HepG2 (cell line): ENCODE measurements at regions not wholly inside any gene's neighbourhood (a gene's known extent, or its start where the extent isn't known, plus 50 kb on each side); places are given as distances from the start of the nearest gene placed in this dataset.

Experiments used
- ATAC-seq: fragments of 200-7000 bp; cut with Tn5 transposase; 3 replicates; pipeline ENCODE4 v1.9.1; 2020; ENCODE audit warnings: mild to moderate bottlenecking, moderate library complexity
- BruUV-seq: library from RNA; stranded (reverse); fragments of 400-500 nt; replicated peaks from 2 replicates; lab custom pipeline; 2021; lab: Mats Ljungman, UMichigan
- CTCF ChIA-PET: fragments of 300-600 bp; formaldehyde crosslinking; extraction: SDS; loops from one replicate; lab custom pipeline; 2021; ENCODE audit warnings: low total read pairs, inconsistent platforms, low intra/inter-chr PET ratio; lab: Yijun Ruan, JAX
- POLR2A ChIA-PET: fragments of 350-600 bp; sonication (Branson Sonifier 250); formaldehyde crosslinking; loops from one replicate; lab custom pipeline; 2020; ENCODE audit warnings: antibody characterized with exemption, inconsistent platforms; lab: Yijun Ruan, JAX
- DNase-seq: peaks from one replicate; pipeline ENCODE4 v3.0.0-alpha.2; 2015; ENCODE audit warnings: low spot score
- FAIRE-seq: peaks from 3 replicates; lab custom pipeline; 2011; peaks lifted over from hg19 to GRCh38; lab: Jason Lieb, UNC
- H2AFZ ChIP-seq: one replicate; pipeline ENCODE4 v1.6.1; 2011; ENCODE audit warnings: low read length, inconsistent platforms
- H3K27ac ChIP-seq: fragments of 300-600 bp; 3 replicates; pipeline ENCODE4 v1.8.0; 2011; ENCODE audit warnings: mixed run types, mild to moderate bottlenecking, mixed read lengths, low read length, inconsistent platforms; ENCODE audit not compliant: insufficient read depth; ENCODE audit errors: extremely low read length
- H3K27me3 ChIP-seq, 2 experiments: fragments of 200-600 bp in 1 of 2; 2 replicates in 1 of 2; 3 replicates in 1 of 2; pipeline versions ENCODE4 v1.6.0 to v1.8.0; 2011; ENCODE audit warnings: low read length in 2 of 2, mild to moderate bottlenecking in 2 of 2, moderate library complexity in 2 of 2, inconsistent platforms in 1 of 2; ENCODE audit not compliant: insufficient read depth in 2 of 2, control insufficient read depth in 1 of 2
- H3K36me3 ChIP-seq, 2 experiments: fragments of 200-600 bp in 1 of 2; replicated peaks in 1 of 2; 2 replicates in 1 of 2; 3 replicates in 1 of 2; pipeline versions ENCODE4 v1.5.1 to v1.8.0; 2011; ENCODE audit warnings: low read length in 2 of 2, inconsistent platforms in 1 of 2; ENCODE audit not compliant: insufficient read depth in 2 of 2, control insufficient read depth in 1 of 2
- H3K4me1 ChIP-seq: 2 replicates; pipeline ENCODE4 v1.5.1; 2012; ENCODE audit warnings: low read length, inconsistent platforms; ENCODE audit not compliant: insufficient read depth
- H3K4me2 ChIP-seq: 2 replicates; pipeline ENCODE4 v1.6.0; 2011; ENCODE audit warnings: low read depth, low read length, inconsistent platforms
- H3K4me3 ChIP-seq, 3 experiments: fragments of 200-600 bp in 1 of 3; sonication (generic), shearing (Covaris generic) in 1 of 3; replicated peaks in 1 of 3; 2 replicates each; pipeline ENCODE4 v1.5.1; 2011 to 2016; ENCODE audit warnings: low read length in 3 of 3, inconsistent platforms in 2 of 3, low read depth in 2 of 3, mild to moderate bottlenecking in 2 of 3, control low read depth in 1 of 3, mixed read lengths in 1 of 3; ENCODE audit not compliant: insufficient read depth in 1 of 3
- H3K79me2 ChIP-seq: one replicate; pipeline ENCODE4 v1.6.1; 2011; ENCODE audit warnings: low read length, inconsistent platforms; ENCODE audit not compliant: insufficient read depth
- H3K9ac ChIP-seq: 2 replicates; pipeline ENCODE4 v1.6.0; 2011; ENCODE audit warnings: mild to moderate bottlenecking, low read depth, low read length, inconsistent platforms; ENCODE audit not compliant: insufficient read depth
- H3K9me3 ChIP-seq: 2 replicates; pipeline ENCODE4 v1.5.1; 2012; ENCODE audit warnings: mild to moderate bottlenecking, low read length
- H4K20me1 ChIP-seq: 2 replicates; pipeline ENCODE4 v1.6.0; 2011; ENCODE audit warnings: inconsistent platforms, mild to moderate bottlenecking, low read length, moderate library complexity; ENCODE audit not compliant: insufficient read depth
- ARNTL ChIP-seq: sonication (generic); formaldehyde crosslinking; IDR thresholded peaks from 2 replicates; pipeline ENCODE4 v1.4.0; 2020; ENCODE audit warnings: mild to moderate bottlenecking, missing genetic modification reagents
- FOXA3 ChIP-seq: IDR thresholded peaks from 2 replicates; pipeline ENCODE4 v1.6.1; 2016; ENCODE audit warnings: missing genetic modification reagents, missing compliant biosample characterization
- GABPB1 ChIP-seq: IDR thresholded peaks from 2 replicates; pipeline ENCODE4 v1.6.1; 2016; ENCODE audit warnings: mild to moderate bottlenecking, missing genetic modification reagents, moderate library complexity, missing compliant biosample characterization
- HNF4G ChIP-seq, 2 experiments: sonication (generic) in 1 of 2; formaldehyde crosslinking in 1 of 2; IDR thresholded peaks; 2 replicates each; pipeline versions ENCODE4 v1.4.0 to v1.6.1; 2011 to 2020; ENCODE audit warnings: borderline replicate concordance in 2 of 2, low read depth in 2 of 2, mild to moderate bottlenecking in 2 of 2, low read length in 1 of 2, missing genetic modification reagents in 1 of 2, moderate library complexity in 1 of 2
- KLF15 ChIP-seq: sonication (generic); formaldehyde crosslinking; IDR thresholded peaks from 2 replicates; pipeline ENCODE4 v1.8.1; 2023; ENCODE audit warnings: borderline replicate concordance, mild to moderate bottlenecking, inconsistent platforms, missing genetic modification reagents, mixed read lengths
- KMT2A ChIP-seq: sonication (generic); formaldehyde crosslinking; IDR thresholded peaks from 2 replicates; pipeline ENCODE4 v1.4.0; 2020; ENCODE audit warnings: missing genetic modification reagents
- NAIF1 ChIP-seq: sonication (generic); formaldehyde crosslinking; IDR thresholded peaks from 2 replicates; pipeline ENCODE4 v1.5.0; 2020; ENCODE audit warnings: mild to moderate bottlenecking, missing genetic modification reagents, borderline replicate concordance
- NFKBIZ ChIP-seq: IDR thresholded peaks from 2 replicates; pipeline ENCODE4 v1.6.1; 2018; ENCODE audit warnings: missing genetic modification reagents, missing compliant biosample characterization
- PAWR ChIP-seq: sonication (generic); formaldehyde crosslinking; IDR thresholded peaks from 2 replicates; pipeline ENCODE4 v1.4.0; 2020; ENCODE audit warnings: missing genetic modification reagents, mild to moderate bottlenecking, borderline replicate concordance
- PAX8 ChIP-seq: sonication (generic); formaldehyde crosslinking; IDR thresholded peaks from 2 replicates; pipeline ENCODE4 v1.8.0; 2022; ENCODE audit warnings: mild to moderate bottlenecking, missing genetic modification reagents, borderline replicate concordance
- POLR2A ChIP-seq, 2 experiments: IDR thresholded peaks; 2 replicates each; pipeline ENCODE4 v1.6.1; 2011; ENCODE audit warnings: low read depth in 2 of 2, low read length in 2 of 2, mild to moderate bottlenecking in 1 of 2, moderate library complexity in 1 of 2; ENCODE audit not compliant: insufficient read depth in 1 of 2
- ZNF20 ChIP-seq: sonication (generic); formaldehyde crosslinking; IDR thresholded peaks from 2 replicates; pipeline ENCODE4 v1.4.0; 2020; ENCODE audit warnings: mild to moderate bottlenecking, moderate library complexity, missing genetic modification reagents
- ZNF570 ChIP-seq: sonication (generic); formaldehyde crosslinking; IDR thresholded peaks from 2 replicates; pipeline ENCODE4 v1.4.0; 2020; ENCODE audit warnings: mild to moderate bottlenecking, missing genetic modification reagents, borderline replicate concordance
- ZNF577 ChIP-seq: sonication (generic); formaldehyde crosslinking; IDR thresholded peaks from 2 replicates; pipeline ENCODE4 v1.4.0; 2020; ENCODE audit warnings: mild to moderate bottlenecking, low read depth, missing genetic modification reagents, borderline replicate concordance
- ZNF7 ChIP-seq: IDR thresholded peaks from 2 replicates; pipeline ENCODE4 v1.6.1; 2016; ENCODE audit warnings: missing biosample characterization, missing genetic modification reagents
- ZNF768 ChIP-seq: sonication (generic); formaldehyde crosslinking; IDR thresholded peaks from 2 replicates; pipeline ENCODE4 v1.4.0; 2020; ENCODE audit warnings: missing genetic modification reagents
- ZNF780A ChIP-seq: sonication (generic); formaldehyde crosslinking; IDR thresholded peaks from 2 replicates; pipeline ENCODE4 v1.8.0; 2022; ENCODE audit warnings: mild to moderate bottlenecking, missing genetic modification reagents, moderate library complexity
- WGBS: methylation state at CpG from one replicate; pipeline ENCODE4 v1.1.6; 2017; ENCODE audit warnings: low lambda C conversion rate; 5-methylcytosine and 5-hydroxymethylcytosine counted together
- in situ Hi-C: cut with HindIII; loops from 2 replicates; pipeline ENCODE4 v1.10.0; 2017; ENCODE audit warnings: low pct_unique_long_range_greater_than_20kb; ENCODE audit not compliant: extremely low pct_ligation_motif_present
- intact Hi-C: fragments of 100-400 bp; cut with micrococcal nuclease; formaldehyde crosslinking; loops from one replicate; pipeline ENCODE4 v1.10.0; 2022; ENCODE audit not compliant: unreplicated experiment
- TF ChIP-seq, protein P1 (sequence below): IDR thresholded peaks from 2 replicates; pipeline ENCODE4 v1.6.1; 2016
- TF ChIP-seq, protein P2 (sequence below): IDR thresholded peaks from 2 replicates; pipeline ENCODE4 v1.6.1; 2016; ENCODE audit warnings: missing compliant biosample characterization, missing genetic modification reagents, borderline replicate concordance
- TF ChIP-seq, protein P3 (sequence below), 2 experiments: fragments of 450-650 bp in 1 of 2; sonication (generic) in 1 of 2; formaldehyde crosslinking; IDR thresholded peaks; 2 replicates each; pipeline versions ENCODE4 v1.5.0 to v1.8.0; 2020 to 2022; ENCODE audit warnings: mild to moderate bottlenecking in 1 of 2, missing genetic modification reagents in 1 of 2

DNA sequence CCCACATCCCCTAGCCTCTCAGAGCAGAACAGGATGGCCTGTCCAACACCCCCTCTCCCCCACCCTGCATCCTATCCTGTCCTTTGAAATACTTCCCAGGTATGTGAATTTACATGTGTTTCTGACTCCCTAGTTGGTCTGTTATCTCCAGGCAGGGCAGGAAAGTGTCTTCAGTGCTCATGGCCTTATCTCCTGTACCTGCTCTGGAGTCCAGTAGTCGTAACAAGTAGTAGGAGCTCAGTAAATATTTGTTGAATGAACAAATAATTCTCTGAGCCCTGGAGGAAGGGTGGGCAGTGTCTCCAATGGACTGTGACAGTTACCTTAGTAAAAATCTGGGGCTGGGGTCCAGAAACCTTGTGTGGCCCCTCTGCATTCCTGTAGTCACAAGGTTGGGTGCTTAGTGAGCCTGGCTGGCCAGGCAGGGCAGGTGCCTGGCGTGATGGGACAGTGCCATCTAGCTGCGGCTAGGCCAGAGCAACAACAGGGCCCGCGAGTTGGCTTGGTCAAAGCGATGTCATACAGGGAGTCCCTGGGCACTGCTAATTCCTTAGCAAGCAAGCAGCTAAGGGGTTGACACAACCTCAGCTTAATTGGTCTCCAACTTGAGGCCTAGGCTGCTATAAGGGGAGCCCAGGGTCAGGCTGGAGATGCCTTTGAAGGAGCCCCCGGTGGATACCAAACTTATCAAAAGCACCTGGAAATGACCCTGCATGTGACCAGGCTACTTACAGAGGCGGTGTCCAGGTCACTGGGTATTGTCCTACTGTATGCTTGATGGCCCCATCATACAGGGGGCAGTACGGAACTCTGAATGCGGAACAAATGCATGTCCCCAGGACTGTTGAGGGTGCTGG is 89.0 kb upstream of the PPM1J start:
- Histone ChIP-seq H3K4me3 (no peak overlapping the region), H3K27ac (no peak overlapping the region), H4K20me1 (no peaks in the 10 kb centered on the region), H3K9ac (no peak overlapping the region), H3K9me3 (no peaks in the 10 kb centered on the region), H2AFZ (no peak overlapping the region), H3K4me1 (peaks cover 41% of the 10 kb centered on the region), H3K4me2 (peak overlapping the region; percentile 25; the same call in 1 of the 2 replicates), H3K79me2 (no peaks in the 10 kb centered on the region), H3K36me3 (no peaks in the 10 kb centered on the region), H3K27me3 (peaks cover 0 to 3% of the 10 kb centered on the region in 2 experiments; a peak in 1 of 5 replicates)
- CTCF ChIA-PET: interaction anchor here (1.9 to 3.4 kb wide), 3 partner anchors 82 to 88 kb away, joined by 7 to 37 read pairs (median 21); a partner anchor contains a TSS
- POLR2A ChIA-PET: no interaction called here
- 0% methylated on average over 2 of the region's 10 CpGs for WGBS
- intact Hi-C loops (loop anchor here (1.0 kb wide), 1 partner anchor 88 kb away; no protein-coding TSS in a partner anchor), in situ Hi-C loops (no loop called here)
- no TSS peak for BruUV-seq
- peak; percentile 96 for ATAC-seq
- peak; percentile 42 for FAIRE-seq
- DNase-seq: peak; percentile 48
- TF ChIP-seq, protein P1, sequence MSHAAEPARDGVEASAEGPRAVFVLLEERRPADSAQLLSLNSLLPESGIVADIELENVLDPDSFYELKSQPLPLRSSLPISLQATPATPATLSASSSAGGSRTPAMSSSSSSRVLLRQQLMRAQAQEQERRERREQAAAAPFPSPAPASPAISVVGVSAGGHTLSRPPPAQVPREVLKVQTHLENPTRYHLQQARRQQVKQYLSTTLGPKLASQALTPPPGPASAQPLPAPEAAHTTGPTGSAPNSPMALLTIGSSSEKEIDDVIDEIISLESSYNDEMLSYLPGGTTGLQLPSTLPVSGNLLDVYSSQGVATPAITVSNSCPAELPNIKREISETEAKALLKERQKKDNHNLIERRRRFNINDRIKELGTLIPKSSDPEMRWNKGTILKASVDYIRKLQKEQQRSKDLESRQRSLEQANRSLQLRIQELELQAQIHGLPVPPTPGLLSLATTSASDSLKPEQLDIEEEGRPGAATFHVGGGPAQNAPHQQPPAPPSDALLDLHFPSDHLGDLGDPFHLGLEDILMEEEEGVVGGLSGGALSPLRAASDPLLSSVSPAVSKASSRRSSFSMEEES (CRISPR knock-in tag): 0 out of 2 replicates have a peak, but pooled peaks have one; percentile 33
- TF ChIP-seq ARNTL (CRISPR knock-in tag) (no peak), ZNF7 (no peak), GABPB1 (CRISPR knock-in tag) (no peak), POLR2A (IDR thresholded peaks at IDR 0.05; ENCODE audit: insufficient read depth in 1 of 2, low read depth in 2 of 2, low read length in 2 of 2) (no peak), KMT2A (no peak), PAX8 (no peak), ZNF570 (CRISPR knock-in tag) (no peak), ZNF768 (CRISPR knock-in tag) (0 out of 2 replicates have a peak, but pooled peaks have one; percentile 37), ZNF20 (CRISPR knock-in tag) (no peak), PAWR (CRISPR knock-in tag) (no peak), NFKBIZ (CRISPR knock-in tag) (no peak), HNF4G (IDR thresholded peaks at IDR 0.05; ENCODE audit: borderline replicate concordance, low read depth, low read length) (no peak), HNF4G (CRISPR knock-in tag; IDR thresholded peaks at IDR 0.05; ENCODE audit: borderline replicate concordance, low read depth) (no peak), ZNF577 (CRISPR knock-in tag) (no peak), ZNF780A (CRISPR knock-in tag) (no peak), NAIF1 (no peak), FOXA3 (0 out of 2 replicates have a peak, but pooled peaks have one; percentile 22), KLF15 (CRISPR knock-in tag) (no peak)
- TF ChIP-seq, protein P2, sequence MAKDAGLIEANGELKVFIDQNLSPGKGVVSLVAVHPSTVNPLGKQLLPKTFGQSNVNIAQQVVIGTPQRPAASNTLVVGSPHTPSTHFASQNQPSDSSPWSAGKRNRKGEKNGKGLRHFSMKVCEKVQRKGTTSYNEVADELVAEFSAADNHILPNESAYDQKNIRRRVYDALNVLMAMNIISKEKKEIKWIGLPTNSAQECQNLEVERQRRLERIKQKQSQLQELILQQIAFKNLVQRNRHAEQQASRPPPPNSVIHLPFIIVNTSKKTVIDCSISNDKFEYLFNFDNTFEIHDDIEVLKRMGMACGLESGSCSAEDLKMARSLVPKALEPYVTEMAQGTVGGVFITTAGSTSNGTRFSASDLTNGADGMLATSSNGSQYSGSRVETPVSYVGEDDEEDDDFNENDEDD (CRISPR knock-in tag): no peak
- TF ChIP-seq, protein P3, sequence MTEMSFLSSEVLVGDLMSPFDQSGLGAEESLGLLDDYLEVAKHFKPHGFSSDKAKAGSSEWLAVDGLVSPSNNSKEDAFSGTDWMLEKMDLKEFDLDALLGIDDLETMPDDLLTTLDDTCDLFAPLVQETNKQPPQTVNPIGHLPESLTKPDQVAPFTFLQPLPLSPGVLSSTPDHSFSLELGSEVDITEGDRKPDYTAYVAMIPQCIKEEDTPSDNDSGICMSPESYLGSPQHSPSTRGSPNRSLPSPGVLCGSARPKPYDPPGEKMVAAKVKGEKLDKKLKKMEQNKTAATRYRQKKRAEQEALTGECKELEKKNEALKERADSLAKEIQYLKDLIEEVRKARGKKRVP (CRISPR knock-in tag; IDR thresholded peaks at IDR 0.05): no peak
